GM12878 (cell line): ENCODE measurements at regions not wholly inside any gene's neighbourhood (a gene's known extent, or its start where the extent isn't known, plus 50 kb on each side); places are given as distances from the start of the nearest gene placed in this dataset.

ENCODE experiments used
- CHD1 ChIP-seq: IDR thresholded peaks from 2 replicates; pipeline ENCODE4 v1.6.1; 2012; ENCODE audit warnings: low read depth, low read length, improper control_type of control experiment
- CTCF ChIP-seq, 3 experiments: IDR thresholded peaks in 2 of 3; conservative IDR thresholded peaks in 1 of 3; 2 replicates each; pipeline ENCODE4 v1.5.1; 2011; ENCODE audit warnings: low read depth in 3 of 3, low read length in 3 of 3, mild to moderate bottlenecking in 3 of 3, control low read depth in 2 of 3, moderate library complexity in 2 of 3, inconsistent platforms in 1 of 3, mixed read lengths in 1 of 3; ENCODE audit not compliant: control insufficient read depth in 2 of 3, insufficient read depth in 1 of 3; ENCODE audit errors: extremely low read depth in 1 of 3

GRCh38 chr4:134936014-134936413 lies 734.4 kb upstream of the PABPC4L start:
- TF ChIP-seq CHD1 (no peak), CTCF (IDR thresholded peaks at IDR 0.05 in 2 of 3, conservative IDR thresholded peaks at IDR 0.05 in 1 of 3; ENCODE audit: control insufficient read depth in 2 of 3, extremely low read depth in 1 of 3, insufficient read depth in 1 of 3, low read depth in 3 of 3, low read length in 3 of 3) (no peak)
